B cell (primary cell): ENCODE measurements at regions not wholly inside any gene's neighbourhood (a gene's known extent, or its start where the extent isn't known, plus 50 kb on each side); places are given as distances from the start of the nearest gene placed in this dataset.
"Not testable (repeated sequence)": the region's sequence is repeated elsewhere in the genome, so short reads cannot be mapped to it uniquely, and the experiment has no call there.

Experiments
- EZH2 ChIP-seq: IDR thresholded peaks from 2 replicates; pipeline ENCODE4 v1.6.1; 2012; ENCODE audit warnings: borderline replicate concordance, low read depth, mild to moderate bottlenecking, moderate library complexity, low read length; ENCODE audit not compliant: insufficient read depth, poor library complexity, severe bottlenecking
- TF ChIP-seq, protein P1 (sequence below): fragments of 200-600 bp; IDR thresholded peaks from one replicate; pipeline ENCODE4 v1.8.0; 2022; ENCODE audit warnings: antibody characterized with exemption, mild to moderate bottlenecking

DNA sequence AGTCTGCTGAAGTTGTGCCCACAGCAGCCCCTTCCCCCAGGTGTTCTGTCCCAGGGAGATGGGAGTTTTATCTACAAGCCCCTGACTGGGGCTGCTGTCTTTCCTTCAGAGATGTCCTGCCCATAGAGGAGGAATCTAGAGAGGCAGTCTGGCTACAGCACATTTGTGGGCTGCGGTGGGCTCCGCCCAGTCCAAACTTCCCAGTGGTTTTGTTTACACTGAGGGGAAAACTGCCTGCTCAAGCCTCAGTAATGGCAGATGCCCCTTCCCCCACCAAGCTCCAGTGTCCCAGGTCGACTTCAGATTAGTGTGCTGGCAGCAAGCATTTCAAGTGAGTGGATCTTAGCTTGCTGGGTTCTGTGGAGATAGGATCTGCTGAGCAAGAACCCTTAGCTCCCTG is 267.4 kb upstream of the RAI14 start:
- TF ChIP-seq, protein P1, sequence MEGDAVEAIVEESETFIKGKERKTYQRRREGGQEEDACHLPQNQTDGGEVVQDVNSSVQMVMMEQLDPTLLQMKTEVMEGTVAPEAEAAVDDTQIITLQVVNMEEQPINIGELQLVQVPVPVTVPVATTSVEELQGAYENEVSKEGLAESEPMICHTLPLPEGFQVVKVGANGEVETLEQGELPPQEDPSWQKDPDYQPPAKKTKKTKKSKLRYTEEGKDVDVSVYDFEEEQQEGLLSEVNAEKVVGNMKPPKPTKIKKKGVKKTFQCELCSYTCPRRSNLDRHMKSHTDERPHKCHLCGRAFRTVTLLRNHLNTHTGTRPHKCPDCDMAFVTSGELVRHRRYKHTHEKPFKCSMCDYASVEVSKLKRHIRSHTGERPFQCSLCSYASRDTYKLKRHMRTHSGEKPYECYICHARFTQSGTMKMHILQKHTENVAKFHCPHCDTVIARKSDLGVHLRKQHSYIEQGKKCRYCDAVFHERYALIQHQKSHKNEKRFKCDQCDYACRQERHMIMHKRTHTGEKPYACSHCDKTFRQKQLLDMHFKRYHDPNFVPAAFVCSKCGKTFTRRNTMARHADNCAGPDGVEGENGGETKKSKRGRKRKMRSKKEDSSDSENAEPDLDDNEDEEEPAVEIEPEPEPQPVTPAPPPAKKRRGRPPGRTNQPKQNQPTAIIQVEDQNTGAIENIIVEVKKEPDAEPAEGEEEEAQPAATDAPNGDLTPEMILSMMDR, result not testable (repeated sequence)
- TF ChIP-seq EZH2, result not testable (repeated sequence)
